ENCODE measurements at regions not wholly inside any gene's neighbourhood (a gene's known extent, or its start where the extent isn't known, plus 50 kb on each side); places are given as distances from the start of the nearest gene placed in this dataset.

DNA sequence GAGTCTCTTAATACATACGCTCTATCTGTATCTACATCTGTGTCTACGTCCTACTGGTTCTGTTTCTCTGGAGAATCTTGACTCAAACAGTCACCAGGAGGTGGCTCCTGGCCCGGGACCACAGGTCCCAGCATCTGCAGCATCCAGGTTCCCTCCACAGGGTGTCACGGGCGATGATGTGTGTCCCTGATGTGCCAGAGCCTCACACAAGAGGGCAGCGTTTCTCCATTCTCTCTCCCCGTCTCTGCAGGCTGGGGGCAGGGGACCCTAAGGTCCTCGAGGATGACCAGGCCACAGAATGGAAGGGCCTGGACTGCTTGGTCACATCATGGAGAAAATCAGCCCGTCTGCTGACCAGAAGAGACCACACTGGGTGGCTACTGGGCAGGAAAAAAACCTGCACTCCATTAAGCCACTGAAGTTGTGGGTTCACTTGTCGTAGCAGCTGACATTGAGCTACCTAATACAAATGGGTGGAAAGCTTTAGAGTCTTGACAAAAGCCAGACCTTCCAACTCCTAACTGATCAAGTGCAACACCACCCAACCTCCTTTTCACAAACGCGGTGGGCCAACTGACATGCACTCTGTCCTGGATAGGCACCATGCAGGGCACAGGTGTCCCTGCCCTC, 392.5 kb downstream of the CTTN start:
- no peak for DNase-seq (ENCODE audit: low read depth)

GRCh38 chr11:70796648-70797227, 398.4 kb downstream of the CTTN start:
- no peak for DNase-seq (ENCODE audit: low read depth)

- no peak for DNase-seq (ENCODE audit: low read depth)
Observed at GRCh38 chr11:70798296-70798695, 400.0 kb downstream of the CTTN start.

DNA sequence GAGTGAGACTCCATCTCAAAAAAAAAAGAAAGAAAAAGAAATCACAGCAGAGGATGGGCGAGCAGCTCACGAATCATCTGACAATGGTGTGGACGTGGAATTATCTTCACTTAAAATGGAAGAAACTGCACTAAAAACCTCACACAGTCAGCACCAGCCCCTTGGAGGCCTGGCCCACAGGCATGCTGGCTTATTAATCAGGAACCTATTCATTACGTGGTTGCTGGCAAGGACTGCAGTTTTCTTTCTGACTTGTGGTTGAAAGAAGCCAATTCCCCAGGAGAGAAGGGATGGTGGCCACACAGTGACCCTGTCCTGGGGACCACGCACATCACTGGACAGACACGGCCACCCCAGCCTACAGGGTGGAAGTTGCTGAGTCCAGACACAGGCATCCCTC, 401.1 kb downstream of the CTTN start:
- DNase-seq (ENCODE audit: low read depth) = peak; percentile 35

- no peak for DNase-seq (ENCODE audit: low read depth)
Observed at GRCh38 chr11:70802185-70802584, 403.9 kb downstream of the CTTN start.

GRCh38 chr11:70804139-70804837, 406.0 kb downstream of the CTTN start:
- no peak for DNase-seq (ENCODE audit: low read depth)

GRCh38 chr11:70805243-70805642, 406.9 kb downstream of the CTTN start:
- no peak for DNase-seq (ENCODE audit: low read depth)

- DNase-seq (ENCODE audit: low read depth) = no peak
Observed at GRCh38 chr11:70805971-70806370, 407.6 kb downstream of the CTTN start.

- no peak for DNase-seq (ENCODE audit: low read depth)
Observed at GRCh38 chr11:70806461-70807194, 408.3 kb downstream of the CTTN start.

GRCh38 chr11:70807195-70807543, 408.8 kb downstream of the CTTN start:
- no peak for DNase-seq (ENCODE audit: low read depth)

DNA sequence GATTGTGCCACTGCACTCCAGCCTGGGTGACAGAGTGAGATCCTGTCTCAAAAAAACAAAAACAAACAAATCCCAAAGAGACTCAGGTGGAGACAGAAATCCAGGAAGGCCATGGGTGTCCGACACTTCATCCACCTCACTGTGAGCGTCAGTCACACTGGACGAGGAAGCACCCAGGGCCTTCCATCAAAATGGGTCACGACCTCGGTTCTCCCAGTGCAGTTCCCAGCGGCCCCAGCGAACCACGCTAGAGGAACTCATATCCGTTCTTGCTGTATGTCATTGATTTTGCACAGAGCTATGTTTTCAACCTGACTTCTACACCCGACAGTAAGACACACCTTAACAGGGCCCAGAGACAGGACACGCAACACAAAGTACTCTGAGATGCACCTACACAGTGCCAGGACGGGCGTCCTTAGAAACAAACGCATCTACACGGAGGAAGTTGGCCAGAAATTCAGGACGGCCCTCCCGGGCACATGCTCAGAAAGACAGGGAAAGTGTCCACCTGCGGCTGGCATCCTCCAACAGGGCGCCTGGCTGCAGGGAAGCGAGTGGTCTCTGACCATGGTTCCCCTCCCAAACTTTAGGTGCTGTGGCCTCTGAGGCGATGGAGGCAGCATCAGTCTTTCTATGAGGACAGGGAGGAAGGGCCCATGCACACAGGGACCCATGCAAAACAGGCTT, 410.5 kb downstream of the CTTN start:
- no peak for DNase-seq (ENCODE audit: low read depth)

- DNase-seq (ENCODE audit: low read depth) = no peak
Observed at GRCh38 chr11:70810133-70810532, 411.8 kb downstream of the CTTN start.

DNA sequence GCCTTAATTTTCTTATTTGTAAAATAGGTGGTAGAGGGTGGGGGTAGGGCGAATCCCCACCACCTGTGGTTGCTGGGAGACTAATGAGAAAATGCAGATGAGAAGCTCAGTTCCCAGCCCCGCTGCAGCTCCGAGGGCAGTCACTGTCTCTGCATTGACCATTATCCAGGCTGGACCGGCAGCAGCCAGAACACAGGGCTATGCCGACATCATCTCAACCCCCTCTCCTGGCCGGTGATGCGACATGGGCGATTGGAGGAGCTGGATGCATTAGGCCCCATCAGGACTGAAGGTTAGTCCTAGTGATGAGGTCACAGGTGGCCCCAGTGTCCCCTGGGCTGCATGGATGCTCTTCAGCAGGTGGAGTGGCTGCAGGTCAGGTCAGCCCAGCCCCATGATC, 412.4 kb downstream of the CTTN start:
- no peak for DNase-seq (ENCODE audit: low read depth)

DNA sequence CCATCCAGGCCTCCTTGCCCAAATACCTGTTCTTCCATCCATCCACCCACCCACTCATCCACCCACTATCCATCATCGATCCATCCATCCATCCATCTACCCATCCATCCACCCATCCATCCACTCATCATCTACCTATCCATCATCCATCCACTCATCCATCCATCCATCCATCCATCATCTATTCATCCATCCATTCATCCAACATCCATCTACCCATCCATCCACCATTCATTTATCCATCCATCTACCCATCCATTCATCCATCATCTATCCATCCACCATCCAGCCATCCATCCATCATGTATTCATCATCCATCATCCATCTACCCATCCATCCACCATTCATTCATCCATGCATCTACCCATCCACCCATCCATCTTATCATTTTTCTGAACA, 413.2 kb downstream of the CTTN start:
- DNase-seq (ENCODE audit: low read depth) = no peak

GRCh38 chr11:70811915-70812314, 413.6 kb downstream of the CTTN start:
- no peak for DNase-seq (ENCODE audit: low read depth)

- no peak for DNase-seq (ENCODE audit: low read depth)
Observed at GRCh38 chr11:70812472-70812871, 414.1 kb downstream of the CTTN start.

- no peak for DNase-seq (ENCODE audit: low read depth)
Observed at GRCh38 chr11:70813651-70814050, 415.3 kb downstream of the CTTN start.

DNA sequence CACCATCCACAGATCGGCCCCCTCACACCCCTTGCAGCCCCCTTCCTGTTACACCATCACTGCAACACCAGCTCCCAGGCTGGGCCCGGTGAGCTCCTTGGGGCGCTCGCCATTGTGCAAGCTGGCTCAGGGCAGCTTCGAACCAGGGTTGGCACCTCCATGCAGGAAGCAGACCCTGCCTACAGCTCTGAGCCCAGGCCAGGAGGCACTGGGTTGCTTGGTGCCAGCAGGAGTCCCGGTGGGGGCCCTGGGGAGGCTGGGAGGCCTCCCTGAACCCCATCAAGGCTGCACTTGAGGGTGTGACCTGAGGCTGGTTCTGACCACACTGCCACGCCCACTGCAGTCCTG, 417.1 kb downstream of the CTTN start:
- no peak for DNase-seq (ENCODE audit: low read depth)

DNA sequence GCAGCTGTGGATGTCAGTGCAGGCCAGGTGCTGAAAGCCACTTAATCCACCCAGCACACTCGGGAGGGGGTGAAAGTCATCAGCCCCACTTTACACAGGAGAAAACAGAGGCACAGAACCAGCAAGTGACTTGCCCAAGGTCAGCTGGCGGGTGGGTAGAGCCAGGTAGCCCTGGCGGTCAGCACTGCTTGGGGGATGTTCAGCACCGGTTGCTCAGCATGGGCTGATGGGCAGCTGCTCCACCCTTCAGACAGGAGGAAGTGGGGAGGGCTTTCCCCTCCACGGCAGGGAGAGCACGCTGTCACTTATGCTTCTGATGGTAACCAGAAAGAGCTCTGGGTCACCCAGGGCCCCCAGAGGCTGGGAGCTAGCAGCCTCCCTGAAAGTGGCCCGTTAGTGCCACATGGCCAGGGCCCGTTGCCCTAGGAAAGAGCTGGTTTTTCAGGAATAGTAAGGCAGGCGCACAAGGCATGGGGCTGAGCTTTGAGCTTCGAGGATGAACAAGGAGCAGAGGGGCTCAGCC, 417.9 kb downstream of the CTTN start:
- no peak for DNase-seq (ENCODE audit: low read depth)

DNA sequence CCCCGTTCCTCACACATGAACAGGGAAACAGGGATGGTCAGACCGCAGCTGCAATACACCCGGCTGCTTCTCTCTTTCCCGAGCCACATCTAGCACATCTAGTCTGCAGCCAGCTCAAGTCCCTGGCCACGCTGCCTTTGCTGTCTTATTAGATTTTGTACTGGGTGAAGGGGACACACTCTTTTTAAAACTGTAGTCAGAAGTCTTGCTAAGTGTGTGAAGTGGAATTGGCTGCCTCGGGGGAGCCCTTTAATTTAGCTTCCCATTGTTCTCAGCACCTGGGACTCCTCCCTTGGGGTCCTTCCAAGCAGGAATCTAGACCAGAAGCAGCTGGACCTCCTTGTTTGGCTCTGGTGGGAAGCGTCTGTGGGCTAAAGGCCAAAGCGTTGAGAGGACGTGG, 420.0 kb downstream of the CTTN start:
- no peak for DNase-seq (ENCODE audit: low read depth)

- no peak for DNase-seq (ENCODE audit: low read depth)
Observed at GRCh38 chr11:70819022-70819421, 420.7 kb downstream of the CTTN start.

GRCh38 chr11:70820311-70820710, 422.0 kb downstream of the CTTN start:
- DNase-seq (ENCODE audit: low read depth) = no peak
